HG03558 (cell line): ENCODE measurements at regions not wholly inside any gene's neighbourhood (a gene's known extent, or its start where the extent isn't known, plus 50 kb on each side); places are given as distances from the start of the nearest gene placed in this dataset.

Experiments used
- ATAC-seq: cut with Tn5 transposase; IDR thresholded peaks from one replicate; pipeline ENCODE4 v1.9.1; 2021; ENCODE audit warnings: moderate number of reproducible peaks; ENCODE audit not compliant: unreplicated experiment; ENCODE audit errors: extremely low read depth

DNA sequence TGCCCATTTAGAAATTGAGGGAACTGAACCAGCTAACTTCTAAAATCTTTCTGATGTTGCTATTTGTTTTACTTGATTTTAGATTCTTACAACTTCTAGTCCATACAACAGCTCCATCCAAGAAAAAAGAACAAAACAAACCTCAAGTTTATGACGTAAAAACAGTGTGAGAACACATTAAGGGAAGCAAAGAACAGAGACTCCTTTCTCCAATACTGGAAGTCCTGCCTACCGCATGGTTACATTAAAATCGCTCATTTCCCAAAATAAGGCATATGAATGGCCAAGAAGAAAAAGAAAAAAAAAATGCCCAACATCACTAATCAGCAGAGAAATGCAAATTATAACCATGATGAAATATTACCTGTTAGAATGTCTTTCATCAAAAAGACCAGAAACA is 110.0 kb downstream of the TRIB2 start:
- no peak for ATAC-seq

DNA sequence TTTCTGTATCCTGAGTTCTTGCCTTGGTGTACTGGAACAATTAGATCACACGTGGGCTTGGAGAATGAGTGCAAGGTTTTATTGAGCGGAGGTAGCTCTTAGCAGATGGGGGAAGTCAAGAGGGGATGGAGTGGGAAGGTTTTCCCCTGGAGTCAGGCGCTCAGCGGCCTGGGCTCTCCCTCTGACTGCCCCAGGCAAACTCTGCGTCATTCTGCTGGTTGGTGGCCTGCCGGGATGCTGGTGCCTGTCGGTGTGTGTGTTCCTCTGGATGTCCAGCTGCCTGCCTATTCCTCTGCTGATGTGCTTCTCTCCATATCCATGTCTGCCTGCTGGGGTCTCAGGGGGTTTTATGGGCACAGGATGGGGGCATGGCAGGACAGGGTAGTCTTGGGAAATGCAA is 111.0 kb downstream of the TRIB2 start:
- ATAC-seq: no peak

DNA sequence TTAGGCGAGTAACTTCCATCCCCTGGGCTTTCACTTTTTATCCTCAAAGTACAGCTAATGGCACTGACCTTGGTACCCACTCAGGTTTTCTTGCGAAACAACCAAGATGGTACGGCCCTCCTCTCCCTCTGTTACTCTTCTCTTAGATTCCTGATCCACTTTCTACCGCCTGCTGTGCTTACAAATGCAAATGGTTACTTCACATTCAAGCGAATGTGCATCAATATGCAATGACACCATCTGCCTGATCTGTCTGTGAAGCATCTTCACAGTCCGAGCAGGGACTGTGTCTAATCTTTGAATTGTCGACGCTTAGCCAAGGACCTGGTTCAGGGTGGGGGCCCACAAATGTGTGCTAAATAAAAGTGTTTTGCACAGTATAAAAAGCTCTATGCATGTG is 112.2 kb downstream of the TRIB2 start:
- ATAC-seq: no peak

DNA sequence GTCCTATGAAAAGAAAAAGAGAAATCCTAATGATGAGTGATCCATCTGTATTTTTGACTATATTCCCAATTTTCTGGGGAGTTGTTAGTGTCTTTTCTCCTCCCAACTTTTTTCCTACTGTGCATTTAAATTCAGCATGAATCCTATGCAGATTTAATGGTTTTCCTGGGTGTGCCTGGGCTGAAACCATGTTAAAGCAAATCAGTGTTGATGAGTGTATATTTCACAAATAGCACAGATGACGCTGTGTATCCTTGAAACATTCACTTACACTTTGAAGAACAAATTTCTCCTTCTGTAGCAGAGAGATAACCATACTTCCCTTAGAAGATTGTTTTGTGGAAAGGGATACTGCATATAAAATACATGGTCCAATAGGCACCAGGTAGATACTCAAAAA is 114.3 kb downstream of the TRIB2 start:
- ATAC-seq: no peak

DNA sequence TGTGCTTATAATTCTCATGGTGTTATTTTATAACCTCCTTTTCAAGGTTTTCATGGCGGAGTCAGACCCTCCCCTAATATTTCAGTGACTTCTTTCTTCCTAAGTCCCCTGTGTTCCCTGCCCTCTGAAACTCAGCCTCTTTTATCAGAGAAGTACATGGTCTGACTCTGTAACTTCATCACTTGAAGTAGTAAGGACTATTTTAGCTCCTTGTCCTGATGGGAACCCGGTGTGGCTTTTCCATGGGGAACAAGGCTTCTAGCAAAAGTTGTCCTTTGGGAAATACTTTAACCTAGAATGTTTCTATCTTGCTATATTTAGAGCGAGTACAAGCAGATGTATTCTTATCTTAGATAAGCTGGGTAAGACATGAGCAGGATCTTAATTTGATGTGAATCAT is 117.5 kb downstream of the TRIB2 start:
- ATAC-seq: no peak

DNA sequence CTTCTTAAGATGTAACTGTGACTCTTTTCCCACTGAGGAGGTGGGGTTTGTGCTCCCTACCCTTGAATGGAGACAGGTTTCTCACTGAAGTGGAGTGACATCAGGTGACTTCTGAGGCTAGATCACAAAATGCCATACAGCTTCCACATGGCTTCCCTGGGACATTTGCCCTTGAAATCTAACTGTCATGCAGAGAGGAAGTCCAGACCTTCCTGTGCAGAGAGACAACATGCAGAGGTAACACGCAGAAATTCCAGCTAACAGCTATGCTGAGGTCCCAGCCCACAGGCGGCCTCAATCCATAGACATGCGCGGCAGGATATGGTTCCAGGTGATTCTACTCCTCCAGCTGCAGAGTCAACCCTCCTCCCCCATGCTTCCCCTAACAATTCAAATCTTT is 119.0 kb downstream of the TRIB2 start:
- ATAC-seq: no peak

DNA sequence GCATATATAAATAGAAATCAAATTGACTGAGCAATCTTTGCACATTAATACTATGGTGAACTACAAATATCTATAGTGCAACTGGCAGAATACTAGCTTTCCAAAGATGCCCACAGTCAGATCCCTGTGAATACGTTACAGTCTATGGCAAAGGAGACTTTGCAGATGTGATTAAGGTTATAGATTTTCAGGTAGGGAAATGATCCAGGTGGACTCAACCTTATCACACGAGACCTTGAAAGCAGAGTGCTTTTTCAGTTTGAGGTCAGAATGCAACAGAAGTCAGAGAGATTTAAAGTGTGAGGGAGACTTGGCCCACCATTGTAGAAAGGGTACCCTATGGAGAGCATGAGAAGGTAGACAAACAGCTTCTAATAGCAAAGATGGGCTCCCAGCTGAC is 122.6 kb downstream of the TRIB2 start:
- no peak for ATAC-seq

DNA sequence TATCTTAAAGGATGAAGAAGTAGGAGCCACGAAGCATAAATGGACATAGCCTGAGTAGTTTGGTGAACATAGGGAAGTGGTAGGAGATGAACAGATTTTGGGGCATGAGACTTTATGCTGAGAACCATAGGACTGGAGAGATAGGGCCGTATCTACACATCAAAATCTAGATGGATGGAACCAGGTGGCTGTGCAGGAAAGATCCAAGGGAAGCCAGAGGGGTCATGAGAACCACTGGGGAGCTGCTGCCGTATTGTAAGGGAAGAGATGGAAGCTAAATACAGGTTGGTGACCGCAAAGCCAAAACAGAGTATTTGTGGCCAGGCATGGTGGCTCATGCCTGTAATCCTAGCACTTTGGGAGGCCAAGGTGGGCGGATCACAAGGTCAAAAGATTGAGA is 124.3 kb downstream of the TRIB2 start:
- no peak for ATAC-seq

DNA sequence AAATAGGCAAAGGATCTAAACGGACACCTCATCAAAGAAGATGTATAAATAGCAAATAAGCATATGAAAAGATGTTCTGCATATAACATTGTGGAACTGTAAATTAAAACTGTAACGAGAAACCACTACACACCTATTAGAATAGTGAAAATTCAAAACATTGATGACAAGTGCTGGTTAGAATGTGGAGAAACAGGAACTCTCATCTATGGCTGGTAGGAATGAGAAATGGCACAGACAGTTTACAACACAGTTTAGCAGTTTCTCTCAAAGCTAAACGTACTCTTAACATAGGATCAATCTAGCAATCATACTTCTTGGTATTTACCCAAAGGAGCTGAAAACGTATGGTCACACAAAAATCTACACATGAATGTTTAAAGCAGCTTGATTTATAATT is 126.2 kb downstream of the TRIB2 start:
- no peak for ATAC-seq

DNA sequence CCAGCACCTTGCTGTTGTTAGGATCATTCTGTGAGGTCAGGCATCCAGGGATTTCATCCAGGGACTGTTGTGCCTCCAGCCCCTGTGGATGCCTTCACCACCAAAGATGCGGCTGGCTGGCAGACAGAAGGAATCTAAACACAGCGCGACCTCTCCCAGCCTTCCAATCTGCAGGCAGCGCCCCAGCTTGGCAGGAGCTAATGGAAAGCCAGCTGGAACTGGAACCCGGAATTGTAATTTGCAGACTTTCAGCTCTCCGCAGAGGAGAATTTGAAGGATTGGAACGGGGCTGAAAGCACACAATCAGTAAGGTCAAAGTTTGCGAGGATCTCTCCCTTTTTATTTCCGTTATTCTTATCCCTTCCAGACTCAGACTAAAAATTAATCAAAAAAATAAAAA is 127.8 kb downstream of the TRIB2 start:
- ATAC-seq: no peak

DNA sequence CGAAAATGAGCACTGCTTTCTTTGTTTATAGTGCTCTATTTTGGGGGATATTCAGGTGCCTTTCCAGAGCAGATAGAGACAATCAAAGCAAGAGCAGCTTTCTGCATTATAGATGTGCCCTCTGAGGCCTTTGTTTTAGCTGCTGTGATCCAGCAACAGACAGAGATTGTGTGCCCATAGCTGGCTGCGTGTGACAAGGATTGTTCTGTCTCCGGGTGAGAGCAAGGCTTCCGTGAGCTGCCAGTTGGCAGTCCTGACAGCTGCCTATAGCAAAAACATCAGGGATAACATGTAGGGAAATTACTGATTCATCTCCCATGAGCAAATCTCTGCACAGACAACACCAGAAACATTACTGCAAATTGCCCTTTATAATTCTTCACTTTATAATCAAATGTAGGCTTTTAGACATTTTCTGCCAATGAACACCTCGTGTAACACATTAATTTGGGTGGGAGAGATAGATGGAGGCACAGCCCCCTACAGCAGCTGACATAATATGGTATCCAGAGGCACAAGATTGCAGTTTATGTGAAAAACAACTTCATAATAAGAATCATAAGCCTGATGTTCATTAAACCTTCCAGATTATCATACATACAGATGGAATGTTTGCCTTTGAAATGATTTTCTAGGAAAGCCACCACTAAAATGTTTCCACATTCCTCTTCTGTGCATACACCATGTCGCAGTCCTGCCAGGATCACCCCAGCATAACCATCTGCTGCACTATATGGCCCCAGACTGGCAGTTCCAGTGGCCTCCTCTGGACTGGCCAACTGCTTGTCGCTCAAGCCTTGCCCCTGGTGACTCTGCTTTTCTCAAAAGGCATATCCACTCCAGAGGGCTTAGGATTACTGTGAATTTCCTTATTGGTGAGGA is 131.2 kb downstream of the TRIB2 start:
- no peak for ATAC-seq

DNA sequence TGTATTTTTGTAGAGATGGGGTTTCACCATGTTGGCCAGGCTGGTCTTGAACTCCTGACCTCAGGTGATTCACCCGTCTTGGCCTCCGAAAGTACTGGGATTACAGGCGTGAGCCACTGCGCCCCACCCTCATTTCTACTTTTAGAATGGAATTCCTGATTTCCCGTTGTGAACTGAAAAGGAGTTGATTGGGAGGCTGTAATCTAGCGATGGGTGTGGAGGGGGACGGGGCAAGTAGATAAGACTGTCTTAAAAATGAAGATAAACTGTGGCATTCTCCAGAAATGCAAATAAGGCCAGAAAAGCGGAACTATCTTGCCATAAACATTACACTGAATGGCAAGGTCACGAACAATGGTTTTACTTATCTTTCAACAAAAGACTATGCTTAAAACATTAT is 135.4 kb downstream of the TRIB2 start:
- no peak for ATAC-seq

DNA sequence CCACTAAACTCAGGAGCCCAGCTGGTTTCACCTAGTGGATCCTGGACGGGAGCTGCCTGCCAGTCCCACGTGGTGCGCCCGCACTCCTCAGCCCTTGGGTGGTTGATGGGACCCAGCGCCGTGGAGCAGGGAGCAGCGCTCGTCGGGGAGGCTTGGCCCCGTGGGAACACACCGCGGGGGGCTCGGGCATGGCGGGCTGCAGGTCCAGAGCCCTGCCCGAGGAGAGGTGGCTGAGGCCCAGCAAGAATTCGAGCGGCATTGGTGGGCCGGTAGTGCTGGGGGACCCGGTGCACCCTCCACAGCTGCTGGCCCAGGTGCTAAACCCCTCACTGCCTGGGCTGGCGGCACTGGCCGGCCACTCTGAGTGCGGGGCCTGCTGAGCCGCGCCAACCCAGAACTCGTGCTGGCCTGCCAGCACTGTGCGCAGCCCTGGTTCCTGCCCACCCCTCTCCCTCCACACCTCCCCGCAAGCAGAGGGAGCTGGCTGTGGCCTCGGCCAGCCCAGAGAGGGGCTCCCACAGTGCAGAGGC is 137.3 kb downstream of the TRIB2 start:
- ATAC-seq: no peak

DNA sequence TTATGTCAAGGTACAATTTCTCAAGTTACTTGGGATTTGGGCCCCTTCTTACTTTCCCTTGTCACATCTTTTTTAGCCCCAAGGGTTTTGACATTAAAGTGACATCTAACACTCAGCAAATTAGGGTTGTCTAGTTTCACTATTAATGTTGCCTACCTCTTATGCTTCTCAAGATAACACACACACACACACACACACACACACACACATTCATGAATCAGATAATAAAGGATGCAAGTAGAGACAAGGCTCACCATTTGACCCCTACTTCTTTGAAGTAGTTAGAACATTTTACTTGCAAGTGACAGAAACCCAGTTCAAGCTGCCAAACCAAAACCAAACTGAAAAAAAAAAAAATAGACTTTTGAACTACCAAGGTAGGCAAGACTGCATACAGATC is 138.8 kb downstream of the TRIB2 start:
- ATAC-seq: no peak

DNA sequence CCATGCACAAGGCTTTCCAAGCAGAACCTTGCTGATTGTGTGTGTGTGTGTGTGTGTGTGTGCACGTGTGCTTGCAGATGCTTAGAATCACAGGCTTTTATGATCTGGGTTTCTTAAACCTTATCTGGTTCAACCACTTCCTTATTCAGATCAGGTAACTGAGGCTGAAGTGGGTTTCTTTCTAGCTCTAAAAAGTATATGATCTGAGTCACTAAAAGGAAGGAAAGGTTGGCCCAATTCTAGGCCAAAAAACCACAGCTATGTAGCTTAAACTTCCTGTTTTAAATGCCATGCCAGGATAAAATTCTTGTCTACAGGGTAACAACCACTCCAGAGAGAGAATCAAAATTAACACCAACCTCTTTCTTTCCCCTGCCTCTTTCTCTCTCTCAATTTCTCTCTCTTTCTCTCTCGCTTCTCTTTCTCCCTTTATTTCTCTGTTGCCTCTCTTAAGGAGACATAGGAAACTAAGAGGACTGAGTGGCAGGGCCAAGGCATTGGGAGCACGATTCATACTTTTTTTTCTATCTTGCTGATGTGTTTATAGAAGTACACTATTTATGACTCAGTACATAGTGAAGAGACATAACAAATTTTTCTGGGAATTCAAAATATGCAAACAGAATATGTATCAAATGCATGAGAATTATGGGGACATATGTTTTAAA is 140.3 kb downstream of the TRIB2 start:
- no peak for ATAC-seq

DNA sequence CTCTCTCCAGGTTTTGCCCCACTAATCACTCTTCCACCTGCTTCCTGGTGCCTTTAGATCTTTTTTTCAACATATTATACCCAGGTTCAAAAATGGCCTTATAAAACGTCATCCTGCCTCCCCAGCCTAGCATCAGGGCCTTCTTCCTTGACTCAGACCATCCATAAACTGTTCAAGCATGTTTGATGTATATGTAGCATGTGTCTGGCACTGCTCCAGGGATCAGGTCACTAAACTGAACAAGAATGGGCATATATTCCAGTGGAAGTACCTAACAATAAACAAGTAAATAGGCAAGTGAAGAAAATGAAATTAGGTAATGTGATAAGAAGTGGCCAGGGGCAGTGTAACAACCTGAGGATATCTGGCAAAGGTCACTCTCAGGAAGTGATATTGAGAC is 141.2 kb downstream of the TRIB2 start:
- ATAC-seq: no peak

DNA sequence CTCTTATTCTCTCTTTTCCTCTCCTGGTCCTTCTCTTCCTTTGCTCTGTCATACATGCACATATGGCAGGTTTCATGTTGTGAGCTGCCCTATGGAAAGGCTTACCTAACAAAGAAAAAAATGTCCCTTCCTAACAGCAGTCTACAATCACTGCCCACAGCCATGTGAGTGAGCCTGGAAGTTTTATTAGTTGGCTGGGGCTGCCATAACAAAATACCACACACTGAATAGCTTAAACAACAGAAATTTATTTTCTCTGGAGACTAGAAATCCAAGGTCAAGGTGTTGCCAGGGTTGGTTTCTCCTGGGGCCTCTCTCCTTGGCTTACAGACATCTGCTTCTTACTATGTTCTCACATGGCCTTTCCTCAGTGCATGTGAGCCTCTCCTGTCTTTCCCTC is 142.1 kb downstream of the TRIB2 start:
- no peak for ATAC-seq

DNA sequence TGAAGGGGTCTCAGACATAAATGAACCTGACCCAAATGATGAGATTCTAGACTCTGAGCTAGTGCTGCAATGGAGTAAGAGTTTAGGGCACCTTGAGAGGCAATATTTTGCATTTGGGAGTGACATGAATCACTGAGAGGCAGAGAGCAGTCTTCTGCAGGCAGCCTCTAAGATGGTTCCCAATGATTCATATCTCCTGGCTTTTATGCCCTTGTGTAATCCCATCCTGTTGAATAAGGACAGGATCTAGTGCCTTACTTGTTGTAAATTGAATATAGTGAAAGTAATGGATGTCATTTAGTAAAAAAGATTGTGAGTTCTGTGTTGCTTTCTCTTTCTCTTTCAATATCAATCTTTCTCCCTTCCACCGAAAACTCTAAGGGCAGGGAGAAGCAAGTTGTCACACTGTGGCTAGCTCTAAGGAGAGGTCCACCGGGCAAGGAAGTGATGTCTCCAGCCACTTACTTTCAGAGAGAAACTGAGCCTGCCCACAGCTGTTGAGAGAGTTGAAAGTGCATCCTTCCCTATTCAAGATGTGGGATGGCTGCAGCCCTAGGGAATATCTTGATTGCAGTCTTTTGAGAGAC is 144.7 kb downstream of the TRIB2 start:
- no peak for ATAC-seq

DNA sequence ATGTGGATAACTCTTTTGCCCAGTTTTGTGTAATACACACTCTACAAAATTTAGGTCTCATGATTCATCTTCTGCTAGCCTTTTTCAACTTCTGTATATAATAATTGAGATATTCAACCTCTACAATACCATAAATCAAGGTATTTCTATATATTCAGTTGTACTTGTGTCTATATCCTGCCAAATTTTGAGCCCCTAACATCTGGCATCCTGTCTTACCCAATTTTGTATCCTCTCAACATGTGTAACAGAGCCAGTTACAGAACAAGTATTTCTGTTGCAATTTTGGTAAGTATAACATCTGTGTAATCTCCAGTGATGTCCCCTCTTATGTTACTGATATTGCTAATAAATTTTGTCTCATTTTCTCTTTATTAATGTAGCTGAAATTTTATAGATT is 145.8 kb downstream of the TRIB2 start:
- no peak for ATAC-seq

DNA sequence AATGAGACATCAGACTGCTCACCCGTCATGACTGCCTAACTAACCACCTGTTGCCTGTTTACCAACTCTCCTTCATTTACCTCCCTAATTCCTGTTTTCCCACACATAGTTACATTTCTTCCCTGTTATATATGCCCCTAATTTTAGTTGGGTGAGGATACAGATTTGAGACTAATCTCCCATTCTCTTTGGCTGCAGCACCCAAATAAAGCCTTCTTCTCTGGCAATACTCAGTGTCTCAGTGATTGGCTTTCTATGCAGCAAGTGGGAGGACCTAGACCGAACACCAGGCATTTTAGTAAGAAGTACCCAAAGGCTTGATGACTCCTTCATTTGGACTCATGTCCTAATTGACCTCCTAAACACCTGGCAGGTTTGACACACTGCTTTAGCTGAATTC is 147.2 kb downstream of the TRIB2 start:
- no peak for ATAC-seq

DNA sequence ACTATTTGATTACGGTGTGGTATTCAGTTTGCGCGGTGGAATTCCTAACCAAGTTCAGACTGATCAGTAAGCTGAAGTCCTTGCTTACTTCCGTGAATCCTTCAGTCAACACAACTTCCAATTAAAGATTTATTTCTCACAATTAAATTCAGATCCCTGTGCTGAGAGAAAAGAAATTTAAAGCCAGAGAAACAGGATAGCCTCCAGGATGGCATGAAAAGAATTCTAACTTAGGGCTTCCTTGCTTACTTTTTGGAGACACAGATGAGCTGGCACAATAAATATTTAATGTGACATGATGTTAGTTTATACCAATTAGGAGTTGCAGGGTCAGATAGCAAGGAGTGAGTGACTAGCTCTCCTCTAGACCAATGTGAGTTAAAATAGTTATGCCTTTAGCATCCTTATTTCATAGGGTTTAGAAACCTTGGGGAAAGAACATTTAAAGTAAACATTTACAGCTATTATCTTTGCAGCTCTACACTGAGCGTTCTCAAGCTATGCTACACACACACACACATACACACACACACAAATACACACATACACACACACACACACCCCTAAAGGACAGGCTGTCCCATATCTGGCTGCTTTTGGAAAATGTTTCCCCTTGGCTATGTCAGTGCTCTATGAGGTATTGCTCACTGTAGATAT is 151.0 kb downstream of the TRIB2 start:
- ATAC-seq: no peak
